ENCODE measurements at regions not wholly inside any gene's neighbourhood (a gene's known extent, or its start where the extent isn't known, plus 50 kb on each side); places are given as distances from the start of the nearest gene placed in this dataset.

DNA sequence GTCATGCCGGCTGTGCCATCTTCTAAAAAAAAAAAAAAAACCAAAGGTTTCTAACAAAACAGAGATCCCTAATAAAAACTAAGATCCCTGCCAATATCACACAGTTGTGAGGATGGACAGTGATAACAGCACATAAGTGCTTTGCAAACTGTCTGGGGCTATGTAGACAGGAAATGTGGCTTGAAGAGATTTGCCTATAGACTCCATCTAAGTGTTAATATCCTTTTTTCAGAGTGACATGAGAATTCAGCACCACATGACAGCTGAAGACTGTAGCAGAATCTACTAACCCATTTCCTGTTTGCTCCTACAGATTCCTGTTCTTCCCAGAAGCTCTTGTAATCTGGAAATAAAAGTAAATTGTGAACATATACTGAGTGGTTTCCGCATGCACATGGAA, 215.4 kb downstream of the KDR start:
- Histone ChIP-seq H3K4me3 (replicated peaks; ENCODE audit: low read depth, low read length) (no peak overlapping the region), H3K27me3 (replicated peaks; ENCODE audit: control insufficient read depth, insufficient read depth, low read length) (no peaks in the 10 kb centered on the region), H3K36me3 (ENCODE audit: control insufficient read depth, insufficient read depth, low read length) (no peaks in the 10 kb centered on the region)
- DNase-seq (ENCODE audit: extremely low read depth, insufficient read length) = no peak
- TF ChIP-seq, protein P1, sequence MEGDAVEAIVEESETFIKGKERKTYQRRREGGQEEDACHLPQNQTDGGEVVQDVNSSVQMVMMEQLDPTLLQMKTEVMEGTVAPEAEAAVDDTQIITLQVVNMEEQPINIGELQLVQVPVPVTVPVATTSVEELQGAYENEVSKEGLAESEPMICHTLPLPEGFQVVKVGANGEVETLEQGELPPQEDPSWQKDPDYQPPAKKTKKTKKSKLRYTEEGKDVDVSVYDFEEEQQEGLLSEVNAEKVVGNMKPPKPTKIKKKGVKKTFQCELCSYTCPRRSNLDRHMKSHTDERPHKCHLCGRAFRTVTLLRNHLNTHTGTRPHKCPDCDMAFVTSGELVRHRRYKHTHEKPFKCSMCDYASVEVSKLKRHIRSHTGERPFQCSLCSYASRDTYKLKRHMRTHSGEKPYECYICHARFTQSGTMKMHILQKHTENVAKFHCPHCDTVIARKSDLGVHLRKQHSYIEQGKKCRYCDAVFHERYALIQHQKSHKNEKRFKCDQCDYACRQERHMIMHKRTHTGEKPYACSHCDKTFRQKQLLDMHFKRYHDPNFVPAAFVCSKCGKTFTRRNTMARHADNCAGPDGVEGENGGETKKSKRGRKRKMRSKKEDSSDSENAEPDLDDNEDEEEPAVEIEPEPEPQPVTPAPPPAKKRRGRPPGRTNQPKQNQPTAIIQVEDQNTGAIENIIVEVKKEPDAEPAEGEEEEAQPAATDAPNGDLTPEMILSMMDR (IDR thresholded peaks at IDR 0.05; ENCODE audit: insufficient read depth, low read length, poor library complexity, severe bottlenecking) = no peak

DNA sequence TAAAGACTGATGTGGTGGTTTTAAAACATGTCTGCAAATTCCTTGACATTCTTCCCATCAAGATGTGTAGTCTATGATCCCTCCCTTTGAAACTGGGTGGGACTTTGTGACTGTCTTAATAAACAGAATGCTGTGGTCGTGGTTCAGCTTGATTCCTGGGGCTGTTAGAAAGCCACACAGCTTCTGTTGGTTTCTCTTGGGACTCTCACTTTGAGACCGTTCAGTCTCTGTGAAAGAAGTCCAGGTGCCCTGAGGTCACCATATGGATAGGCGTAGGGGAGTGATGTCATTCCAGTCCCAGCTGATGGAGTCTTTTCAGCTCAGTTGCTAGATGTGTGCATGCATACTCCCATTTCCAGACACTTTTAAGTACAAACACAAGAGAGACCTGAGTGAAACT, 216.6 kb downstream of the KDR start:
- H3K36me3 ChIP-seq (ENCODE audit: control insufficient read depth, insufficient read depth, low read length) = no peaks in the 10 kb centered on the region
- DNase-seq (ENCODE audit: extremely low read depth, insufficient read length) = no peak
- H3K27me3 ChIP-seq (replicated peaks; ENCODE audit: control insufficient read depth, insufficient read depth, low read length) = no peaks in the 10 kb centered on the region
- TF ChIP-seq, protein P1 (IDR thresholded peaks at IDR 0.05; ENCODE audit: insufficient read depth, low read length, poor library complexity, severe bottlenecking) = no peak
- H3K4me3 ChIP-seq (replicated peaks; ENCODE audit: low read depth, low read length) = no peak overlapping the region

DNA sequence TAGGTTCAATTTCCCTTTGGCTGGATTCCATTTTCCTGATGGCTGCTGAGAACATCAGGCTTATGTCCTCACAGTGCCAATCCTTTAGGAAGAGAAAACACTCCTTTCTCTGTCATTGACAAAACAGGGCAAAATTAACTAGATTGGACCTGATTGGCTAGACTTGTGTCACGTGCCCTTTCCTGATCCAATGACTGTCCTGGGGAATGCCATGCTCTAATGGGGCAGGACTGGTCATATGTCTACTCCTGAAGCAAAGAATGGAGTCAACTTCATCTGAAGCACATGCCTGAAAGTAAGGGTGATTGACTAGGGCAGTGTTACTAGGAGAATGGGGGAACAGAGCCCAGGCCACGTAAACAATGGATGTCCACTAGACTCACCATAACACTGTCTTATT, 220.4 kb downstream of the KDR start:
- TF ChIP-seq, protein P1 (IDR thresholded peaks at IDR 0.05; ENCODE audit: insufficient read depth, low read length, poor library complexity, severe bottlenecking) = no peak
- no peaks in the 10 kb centered on the region for H3K36me3 ChIP-seq (ENCODE audit: control insufficient read depth, insufficient read depth, low read length)
- no peak for DNase-seq (ENCODE audit: extremely low read depth, insufficient read length)
- no peaks in the 10 kb centered on the region for H3K27me3 ChIP-seq (replicated peaks; ENCODE audit: control insufficient read depth, insufficient read depth, low read length)
- no peak overlapping the region for H3K4me3 ChIP-seq (replicated peaks; ENCODE audit: low read depth, low read length)

DNA sequence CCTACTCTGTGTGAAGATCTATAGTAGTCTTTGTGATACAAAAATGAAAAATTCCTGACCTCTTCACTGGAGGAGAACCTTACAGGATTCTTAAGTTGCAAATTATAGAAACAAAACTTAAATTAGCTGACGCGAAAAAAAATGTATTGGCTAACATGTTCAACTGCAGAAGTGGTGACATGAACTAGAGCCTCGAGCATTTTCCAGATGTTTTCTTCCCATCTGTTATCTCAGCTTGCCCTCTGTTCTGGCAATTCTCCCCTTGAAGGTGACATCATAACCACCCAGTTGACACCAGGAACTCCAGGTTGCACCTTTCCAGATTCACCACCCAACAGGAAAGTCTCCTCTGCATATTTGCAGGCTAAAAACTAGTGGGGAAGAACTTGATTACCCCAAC, 222.4 kb downstream of the KDR start:
- no peak for DNase-seq (ENCODE audit: extremely low read depth, insufficient read length)
- TF ChIP-seq, protein P1 (IDR thresholded peaks at IDR 0.05; ENCODE audit: insufficient read depth, low read length, poor library complexity, severe bottlenecking) = no peak
- H3K36me3 ChIP-seq (ENCODE audit: control insufficient read depth, insufficient read depth, low read length) = no peaks in the 10 kb centered on the region
- H3K4me3 ChIP-seq (replicated peaks; ENCODE audit: low read depth, low read length) = no peak overlapping the region
- H3K27me3 ChIP-seq (replicated peaks; ENCODE audit: control insufficient read depth, insufficient read depth, low read length) = no peaks in the 10 kb centered on the region

DNA sequence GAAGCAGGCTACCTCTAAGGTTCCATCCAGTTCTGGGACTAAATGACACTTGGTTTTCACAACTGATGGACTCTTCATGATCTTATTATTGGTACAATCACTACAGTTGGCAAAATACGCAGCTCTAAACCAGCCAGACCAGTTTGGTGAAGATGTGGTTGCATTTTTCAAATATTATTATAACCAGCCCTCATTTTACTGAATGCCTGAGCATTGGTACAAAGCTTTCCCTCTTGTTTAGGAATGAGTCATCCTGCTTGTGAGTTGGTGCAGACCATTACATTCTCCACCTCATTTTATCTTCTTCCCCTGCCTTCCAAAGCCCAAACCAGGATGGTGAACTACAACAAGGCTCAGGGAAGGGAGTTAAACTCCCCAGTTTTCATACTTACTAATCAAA, 223.1 kb downstream of the KDR start:
- no peaks in the 10 kb centered on the region for H3K36me3 ChIP-seq (ENCODE audit: control insufficient read depth, insufficient read depth, low read length)
- H3K27me3 ChIP-seq (replicated peaks; ENCODE audit: control insufficient read depth, insufficient read depth, low read length) = no peaks in the 10 kb centered on the region
- TF ChIP-seq, protein P1 (IDR thresholded peaks at IDR 0.05; ENCODE audit: insufficient read depth, low read length, poor library complexity, severe bottlenecking) = no peak
- DNase-seq (ENCODE audit: extremely low read depth, insufficient read length) = no peak
- no peak overlapping the region for H3K4me3 ChIP-seq (replicated peaks; ENCODE audit: low read depth, low read length)

DNA sequence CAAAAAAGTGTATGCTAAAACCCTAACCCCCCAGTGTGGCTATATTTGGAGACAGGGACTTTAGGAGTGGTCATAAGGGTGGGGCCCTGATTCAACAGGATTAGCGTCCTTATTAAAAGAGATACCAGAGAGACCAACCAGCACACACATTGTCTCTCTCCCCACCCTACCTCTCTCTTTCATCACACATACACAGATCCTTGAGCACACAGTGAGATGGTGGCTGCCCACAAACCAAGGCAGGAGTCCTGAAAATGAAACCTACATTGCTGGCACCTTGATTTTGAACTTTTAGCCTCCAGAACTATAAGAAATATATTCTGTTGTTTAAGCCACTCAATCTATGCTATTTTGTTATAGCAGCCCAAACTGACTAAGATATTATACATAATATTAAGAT, 224.2 kb downstream of the KDR start:
- DNase-seq (ENCODE audit: extremely low read depth, insufficient read length) = no peak
- H3K36me3 ChIP-seq (ENCODE audit: control insufficient read depth, insufficient read depth, low read length) = no peaks in the 10 kb centered on the region
- no peaks in the 10 kb centered on the region for H3K27me3 ChIP-seq (replicated peaks; ENCODE audit: control insufficient read depth, insufficient read depth, low read length)
- no peak overlapping the region for H3K4me3 ChIP-seq (replicated peaks; ENCODE audit: low read depth, low read length)
- TF ChIP-seq, protein P1 (IDR thresholded peaks at IDR 0.05; ENCODE audit: insufficient read depth, low read length, poor library complexity, severe bottlenecking) = no peak

Data from GM06990 (cell line).